H1 (cell line): ENCODE measurements at regions not wholly inside any gene's neighbourhood (a gene's known extent, or its start where the extent isn't known, plus 50 kb on each side); places are given as distances from the start of the nearest gene placed in this dataset.

Experiments used
- CTCF ChIA-PET: fragments of 300-600 bp; sonication (Branson Sonifier 250); formaldehyde crosslinking; loops from one replicate; lab custom pipeline; 2021; ENCODE audit not compliant: partially characterized antibody; lab: Charles Lee
- POLR2A ChIA-PET: fragments of 300-600 bp; sonication (Branson Sonifier 250); formaldehyde crosslinking; loops from one replicate; lab custom pipeline; 2021; ENCODE audit warnings: inconsistent platforms; ENCODE audit not compliant: partially characterized antibody; lab: Charles Lee
- DNase-seq, 2 experiments: peaks; one replicate each; pipeline versions ENCODE4 v3.0.0 to v3.0.0-alpha.2; 2010 to 2022; ENCODE audit warnings: low spot score in 2 of 2, low read depth in 1 of 2, mixed read lengths in 1 of 2
- FAIRE-seq: peaks from 2 replicates; lab custom pipeline; 2011; peaks lifted over from hg19 to GRCh38; lab: Jason Lieb, UNC
- H2AFZ ChIP-seq: 2 replicates; pipeline ENCODE4 v1.8.1; 2012; ENCODE audit warnings: low read length, inconsistent platforms
- H2AK5ac ChIP-seq: 2 replicates; pipeline ENCODE4 v1.6.1; 2013; ENCODE audit warnings: low read depth, low read length
- H2BK120ac ChIP-seq: replicated peaks from 2 replicates; pipeline ENCODE3; 2013; ENCODE audit warnings: low read depth, low read length, inconsistent platforms
- H2BK12ac ChIP-seq: 2 replicates; pipeline ENCODE4 v1.6.1; 2013; ENCODE audit warnings: low read depth, low read length
- H2BK15ac ChIP-seq: 2 replicates; pipeline ENCODE4 v1.6.1; 2013; ENCODE audit warnings: low read length
- H2BK20ac ChIP-seq: 2 replicates; pipeline ENCODE4 v1.6.1; 2013; ENCODE audit warnings: low read length
- H2BK5ac ChIP-seq: 2 replicates; pipeline ENCODE4 v1.6.1; 2013; ENCODE audit warnings: low read depth, low read length
- H3K14ac ChIP-seq: 2 replicates; pipeline ENCODE4 v1.6.1; 2013; ENCODE audit warnings: inconsistent platforms; ENCODE audit not compliant: insufficient read length
- H3K18ac ChIP-seq: 2 replicates; pipeline ENCODE4 v1.6.1; 2013; ENCODE audit warnings: low read length; ENCODE audit errors: extremely low read depth
- H3K23ac ChIP-seq: 2 replicates; pipeline ENCODE4 v1.6.1; 2013; ENCODE audit warnings: inconsistent platforms; ENCODE audit not compliant: insufficient read length
- H3K23me2 ChIP-seq: 2 replicates; pipeline ENCODE4 v1.6.1; 2013; ENCODE audit warnings: low read depth, low read length
- H3K27ac ChIP-seq: 2 replicates; pipeline ENCODE4 v1.6.1; 2011; ENCODE audit warnings: low read depth, low read length, inconsistent platforms
- H3K27me3 ChIP-seq, 4 experiments: replicated peaks in 1 of 4; 1 replicate in 1 of 4; 2 replicates in 3 of 4; pipeline versions ENCODE4 v1.6.1 to v1.8.1; 2011 to 2013; ENCODE audit warnings: low read length in 3 of 4, mild to moderate bottlenecking in 3 of 4, inconsistent platforms in 2 of 4, mixed read lengths in 2 of 4, moderate library complexity in 1 of 4; ENCODE audit not compliant: control insufficient read depth in 3 of 4, insufficient read depth in 3 of 4; ENCODE audit errors: extremely low read depth in 1 of 4
- H3K36me3 ChIP-seq, 4 experiments: 2 replicates each; pipeline versions ENCODE4 v1.6.1 to v1.8.1; 2011 to 2013; ENCODE audit warnings: mild to moderate bottlenecking in 4 of 4, low read length in 3 of 4, moderate library complexity in 2 of 4, control low read depth in 1 of 4, inconsistent platforms in 1 of 4; ENCODE audit not compliant: insufficient read depth in 4 of 4, control insufficient read depth in 2 of 4
- H3K4ac ChIP-seq: replicated peaks from 2 replicates; pipeline ENCODE3; 2013; ENCODE audit warnings: low read length, low read depth, mixed read lengths, inconsistent platforms; ENCODE audit not compliant: insufficient read length
- H3K4me1 ChIP-seq, 4 experiments: replicated peaks in 1 of 4; 1 replicate in 1 of 4; 2 replicates in 3 of 4; pipeline versions ENCODE4 v1.6.1 to v1.8.1; 2011 to 2013; ENCODE audit warnings: low read length in 3 of 4, inconsistent platforms in 2 of 4, mixed read lengths in 1 of 4; ENCODE audit not compliant: insufficient read depth in 4 of 4, control insufficient read depth in 3 of 4
- H3K4me2 ChIP-seq, 2 experiments: 2 replicates each; pipeline versions ENCODE4 v1.6.1 to v1.8.1; 2011 to 2013; ENCODE audit warnings: low read depth in 2 of 2, low read length in 2 of 2, control low read depth in 1 of 2, inconsistent platforms in 1 of 2, mild to moderate bottlenecking in 1 of 2; ENCODE audit not compliant: insufficient read depth in 1 of 2
- H3K4me3 ChIP-seq, 4 experiments: fragments of 200-600, 300-600 bp in 1 of 4; sonication (generic), shearing (Covaris generic), sonication (Bioruptor Twin) in 1 of 4; 2 replicates each; pipeline versions ENCODE4 v1.5.1 to v1.8.1; 2011 to 2016; ENCODE audit warnings: low read length in 4 of 4, low read depth in 3 of 4, control low read depth in 2 of 4, inconsistent platforms in 2 of 4, mild to moderate bottlenecking in 2 of 4, mixed read lengths in 1 of 4, moderate library complexity in 1 of 4; ENCODE audit not compliant: insufficient read depth in 2 of 4; ENCODE audit errors: extremely low read depth in 1 of 4
- H3K56ac ChIP-seq: replicated peaks from 2 replicates; pipeline ENCODE3; 2013; ENCODE audit warnings: low read depth, mild to moderate bottlenecking, mixed read lengths, low read length, inconsistent platforms; ENCODE audit not compliant: insufficient read length
- H3K79me1 ChIP-seq: 2 replicates; pipeline ENCODE4 v1.6.1; 2013; ENCODE audit warnings: low read depth, low read length, control low read depth
- H3K79me2 ChIP-seq, 2 experiments: 2 replicates each; pipeline versions ENCODE4 v1.6.1 to v1.8.1; 2012 to 2013; ENCODE audit warnings: low read length in 2 of 2, mild to moderate bottlenecking in 2 of 2, inconsistent platforms in 1 of 2; ENCODE audit not compliant: insufficient read depth in 2 of 2, control insufficient read depth in 1 of 2
- H3K9ac ChIP-seq, 4 experiments: replicated peaks in 1 of 4; 1 replicate in 1 of 4; 2 replicates in 3 of 4; pipeline versions ENCODE4 v1.6.1 to v1.8.1; 2011 to 2013; ENCODE audit warnings: low read depth in 3 of 4, low read length in 3 of 4, control low read depth in 2 of 4, mild to moderate bottlenecking in 2 of 4, moderate library complexity in 2 of 4, inconsistent platforms in 1 of 4; ENCODE audit errors: extremely low read depth in 1 of 4
- H3K9me3 ChIP-seq, 2 experiments: 2 replicates each; pipeline versions ENCODE4 v1.6.1 to v1.8.1; 2012 to 2013; ENCODE audit warnings: mild to moderate bottlenecking in 2 of 2, moderate library complexity in 2 of 2, control low read depth in 1 of 2, inconsistent platforms in 1 of 2, low read depth in 1 of 2, low read length in 1 of 2, mixed read lengths in 1 of 2; ENCODE audit not compliant: insufficient read depth in 2 of 2
- H4K20me1 ChIP-seq, 2 experiments: replicated peaks in 1 of 2; 2 replicates each; pipeline versions ENCODE3 to v1.8.1; 2011 to 2013; ENCODE audit warnings: inconsistent platforms in 2 of 2, low read length in 2 of 2, mild to moderate bottlenecking in 1 of 2; ENCODE audit not compliant: insufficient read depth in 2 of 2, control insufficient read depth in 1 of 2
- H4K5ac ChIP-seq: 2 replicates; pipeline ENCODE4 v1.6.1; 2013; ENCODE audit warnings: low read length, low read depth, mixed read lengths, inconsistent platforms; ENCODE audit not compliant: insufficient read length
- H4K8ac ChIP-seq: 2 replicates; pipeline ENCODE4 v1.8.0; 2013; ENCODE audit warnings: mild to moderate bottlenecking, moderate library complexity, low read length, inconsistent platforms; ENCODE audit not compliant: insufficient read depth; ENCODE audit errors: extremely low read depth
- H4K91ac ChIP-seq: replicated peaks from 2 replicates; pipeline ENCODE3; 2013; ENCODE audit warnings: low read length, mixed read lengths, inconsistent platforms; ENCODE audit not compliant: insufficient read length
- BCL11A ChIP-seq, 2 experiments: IDR thresholded peaks; one replicate each; pipeline ENCODE4 v1.6.1; 2011; ENCODE audit warnings: low read depth in 2 of 2, low read length in 2 of 2, mild to moderate bottlenecking in 2 of 2
- BRCA1 ChIP-seq: IDR thresholded peaks from 2 replicates; pipeline ENCODE4 v1.6.1; 2012; ENCODE audit warnings: low read depth, low read length, improper control_type of control experiment
- CBX8 ChIP-seq: fragments of 300-800, 300-1000 bp; sonication (generic); IDR thresholded peaks from 2 replicates; pipeline ENCODE4 v1.7.1; 2016; ENCODE audit warnings: low read depth, low read length, borderline replicate concordance
- CEBPB ChIP-seq: IDR thresholded peaks from 2 replicates; pipeline ENCODE4 v1.6.1; 2012; ENCODE audit warnings: low read depth, low read length
- CREB1 ChIP-seq: IDR thresholded peaks from 2 replicates; pipeline ENCODE4 v1.6.1; 2012; ENCODE audit warnings: inconsistent platforms
- CTBP2 ChIP-seq: IDR thresholded peaks from 2 replicates; pipeline ENCODE4 v1.7.0; 2011; ENCODE audit warnings: borderline replicate concordance, mild to moderate bottlenecking, moderate library complexity, mixed read lengths, low read length; ENCODE audit not compliant: insufficient read depth, insufficient read length
- EGR1 ChIP-seq: IDR thresholded peaks from 2 replicates; pipeline ENCODE4 v1.6.1; 2011; ENCODE audit warnings: low read depth, low read length, borderline replicate concordance
- FOSL1 ChIP-seq: IDR thresholded peaks from 2 replicates; pipeline ENCODE4 v1.6.1; 2011; ENCODE audit warnings: mild to moderate bottlenecking, low read depth, low read length, moderate library complexity; ENCODE audit not compliant: insufficient read depth
- POLR2AphosphoS5 ChIP-seq: IDR thresholded peaks from 2 replicates; pipeline ENCODE4 v1.6.1; 2011; ENCODE audit warnings: low read depth, low read length
- RAD21 ChIP-seq, 2 experiments: IDR thresholded peaks in 1 of 2; conservative IDR thresholded peaks in 1 of 2; 2 replicates each; pipeline ENCODE4 v1.6.1; 2011; ENCODE audit warnings: low read depth in 2 of 2, low read length in 2 of 2, improper control_type of control experiment in 1 of 2, inconsistent platforms in 1 of 2, mild to moderate bottlenecking in 1 of 2, moderate library complexity in 1 of 2
- RBBP5 ChIP-seq: IDR thresholded peaks from 2 replicates; pipeline ENCODE4 v1.7.1; 2012; ENCODE audit warnings: low read depth, mild to moderate bottlenecking, inconsistent platforms, low read length, moderate library complexity, borderline replicate concordance
- RFX5 ChIP-seq: IDR thresholded peaks from 2 replicates; pipeline ENCODE4 v1.6.1; 2011; ENCODE audit warnings: low read depth, low read length, improper control_type of control experiment, borderline replicate concordance
- SIRT6 ChIP-seq: IDR thresholded peaks from one replicate; pipeline ENCODE4 v1.7.1; 2012; ENCODE audit warnings: low read length, inconsistent platforms
- TCF12 ChIP-seq: IDR thresholded peaks from 2 replicates; pipeline ENCODE4 v1.6.1; 2011; ENCODE audit warnings: low read depth, mild to moderate bottlenecking, low read length
- YY1 ChIP-seq: IDR thresholded peaks from 2 replicates; pipeline ENCODE4 v1.6.1; 2011; ENCODE audit warnings: low read depth, mild to moderate bottlenecking, low read length
- WGBS, 2 experiments: shearing (Covaris generic) in 1 of 2; methylation state at CpG; one replicate each; pipeline versions ENCODE4 v1.1.6 to v1.1.7; 2013 to 2015; ENCODE audit warnings: low lambda C conversion rate in 2 of 2, mixed read lengths in 2 of 2, inconsistent platforms in 1 of 2, low coverage in 1 of 2, missing lambda C conversion rate in 1 of 2; ENCODE audit not compliant: insufficient replicate concordance in 2 of 2, insufficient coverage in 1 of 2, insufficient read length in 1 of 2; ENCODE audit errors: extremely low coverage in 1 of 2, missing lambda C conversion rate in 1 of 2; 5-methylcytosine and 5-hydroxymethylcytosine counted together

GRCh38 chr14:95380350-95381042 is 60.8 kb upstream of the CLMN start:
- no peak overlapping the region for H2BK15ac ChIP-seq
- H3K4me2 ChIP-seq: no peak overlapping the region
- no peak overlapping the region for H3K18ac ChIP-seq
- POLR2A ChIA-PET: no interaction called here
- FAIRE-seq: no peak
- H3K79me2 ChIP-seq: no peaks in the 10 kb centered on the region
- WGBS, 2 experiments: 90% methylated on average over 4 of the region's 5 CpGs; no CpG with 5 or more reads in 1 of the 2 experiments
- no peaks in the 10 kb centered on the region for H3K36me3 ChIP-seq
- no peaks in the 10 kb centered on the region; a peak in 1 of 7 replicates for H3K4me1 ChIP-seq
- peaks cover 3 to 5% of the 10 kb centered on the region in 2 experiments; a peak in 1 of 4 replicates for H3K9me3 ChIP-seq
- no peak overlapping the region for H3K56ac ChIP-seq
- H2BK120ac ChIP-seq: no peak overlapping the region
- no peak overlapping the region for H3K23ac ChIP-seq
- no peak overlapping the region for H4K5ac ChIP-seq
- H3K4ac ChIP-seq: no peak overlapping the region
- DNase-seq: no peak
- H3K14ac ChIP-seq: no peak overlapping the region
- CTCF ChIA-PET: interaction anchor here (1.8 kb wide), 1 partner anchor 20 kb away, joined by 5 read pairs; no protein-coding TSS in a partner anchor
- H4K91ac ChIP-seq: no peak overlapping the region
- H2AK5ac ChIP-seq: no peak overlapping the region
- no peak overlapping the region for H2AFZ ChIP-seq
- H3K27ac ChIP-seq: no peak overlapping the region
- H4K8ac ChIP-seq: no peak overlapping the region
- H2BK5ac ChIP-seq: no peak overlapping the region
- no peaks in the 10 kb centered on the region for H3K79me1 ChIP-seq
- H4K20me1 ChIP-seq: no peaks in the 10 kb centered on the region
- no peak overlapping the region for H3K4me3 ChIP-seq
- no peaks in the 10 kb centered on the region; a peak in 1 of 7 replicates for H3K27me3 ChIP-seq
- no peak overlapping the region for H2BK12ac ChIP-seq
- no peaks in the 10 kb centered on the region for H3K23me2 ChIP-seq
- no peak overlapping the region for H2BK20ac ChIP-seq
- H3K9ac ChIP-seq: no peak overlapping the region
- TF ChIP-seq POLR2AphosphoS5 (no peak), BCL11A (IDR thresholded peaks at IDR 0.05; ENCODE audit: low read depth in 2 of 2, low read length in 2 of 2) (no peak), RAD21 (IDR thresholded peaks at IDR 0.05 in 1 of 2, conservative IDR thresholded peaks at IDR 0.05 in 1 of 2; ENCODE audit: low read depth in 2 of 2, low read length in 2 of 2) (no peak), CREB1 (no peak), FOSL1 (no peak), RBBP5 (no peak), TCF12 (no peak), YY1 (no peak), CEBPB (no peak), CBX8 (no peak), CTBP2 (no peak), SIRT6 (no peak), RFX5 (no peak), BRCA1 (no peak), EGR1 (no peak)
